NCI-H146 treated with DMSO at 0.1 percent for 48 hours (cell line): ENCODE measurements at regions not wholly inside any gene's neighbourhood (a gene's known extent, or its start where the extent isn't known, plus 50 kb on each side); places are given as distances from the start of the nearest gene placed in this dataset.

Experiments
- DNase-seq: peaks from one replicate; lab custom pipeline; 2025; ENCODE audit not compliant: unreplicated experiment; lab: John Stamatoyannopoulos, UW

- no peak for DNase-seq
Observed at GRCh38 chr4:53821179-53821851, 230.0 kb upstream of the LNX1 start.

GRCh38 chr4:53818104-53818503 lies 226.8 kb upstream of the LNX1 start:
- no peak for DNase-seq

DNA sequence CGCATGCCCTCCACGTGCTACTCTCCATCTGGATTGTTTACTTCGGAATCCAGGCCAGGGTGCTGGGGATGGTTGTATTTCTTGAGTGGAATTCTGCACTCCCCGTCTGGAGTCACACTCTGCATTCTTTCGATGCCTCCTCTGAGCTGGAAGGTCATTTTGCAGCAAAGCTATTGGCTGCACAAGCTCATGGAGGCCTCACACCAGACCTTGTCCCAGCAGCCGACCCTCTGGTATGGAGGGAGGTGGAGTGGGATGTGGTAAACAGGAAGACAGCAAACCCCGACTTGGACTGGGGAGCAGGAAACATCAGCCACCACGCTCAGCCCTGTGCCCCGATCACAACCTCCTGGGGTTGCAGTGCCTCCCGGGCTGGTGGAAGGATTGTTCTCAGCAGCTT lies 225.3 kb upstream of the LNX1 start:
- no peak for DNase-seq

DNA sequence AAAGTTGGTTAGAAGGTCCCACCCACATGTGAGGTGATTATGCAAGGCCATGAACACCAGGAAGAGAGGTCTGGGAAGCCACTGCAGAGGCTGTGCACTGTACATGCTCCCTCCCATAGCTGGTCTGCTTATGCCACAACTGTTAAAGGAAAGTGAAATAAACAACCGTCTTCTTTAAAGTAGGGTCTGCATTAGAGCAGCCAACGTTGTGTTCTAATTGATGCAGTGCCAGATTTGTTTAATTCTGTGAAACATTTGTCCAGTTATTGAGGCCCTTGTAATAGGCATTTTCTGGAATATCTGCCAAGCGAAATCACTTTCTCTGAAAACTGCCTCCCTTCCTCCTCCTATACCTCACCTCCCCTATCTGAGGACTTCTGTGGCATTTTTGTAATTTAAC lies 224.0 kb upstream of the LNX1 start:
- no peak for DNase-seq

GRCh38 chr4:53813998-53814397 lies 222.7 kb upstream of the LNX1 start:
- DNase-seq, result no peak

DNA sequence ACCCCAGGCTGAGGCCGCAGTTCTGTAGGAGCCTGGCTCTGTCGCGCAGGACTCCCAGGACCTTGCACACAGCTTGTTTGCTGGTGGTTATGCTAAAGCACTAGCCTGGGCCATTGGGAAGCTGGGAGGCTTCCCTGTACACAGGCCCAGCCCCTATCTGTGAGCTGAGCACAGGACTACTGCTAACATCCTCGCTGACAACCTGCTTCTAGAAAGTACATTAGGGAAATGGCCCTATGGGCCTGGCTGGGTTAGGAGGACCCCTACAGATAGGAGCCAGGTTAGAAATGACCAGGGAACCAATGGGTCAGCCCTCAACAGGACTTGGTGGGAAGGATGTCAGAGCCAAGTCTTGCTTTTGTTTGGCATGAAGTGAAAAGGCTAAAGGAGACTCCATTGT lies 219.4 kb upstream of the LNX1 start:
- no peak for DNase-seq

- DNase-seq, result no peak
Observed at GRCh38 chr4:53809816-53810215, 218.5 kb upstream of the LNX1 start.

DNA sequence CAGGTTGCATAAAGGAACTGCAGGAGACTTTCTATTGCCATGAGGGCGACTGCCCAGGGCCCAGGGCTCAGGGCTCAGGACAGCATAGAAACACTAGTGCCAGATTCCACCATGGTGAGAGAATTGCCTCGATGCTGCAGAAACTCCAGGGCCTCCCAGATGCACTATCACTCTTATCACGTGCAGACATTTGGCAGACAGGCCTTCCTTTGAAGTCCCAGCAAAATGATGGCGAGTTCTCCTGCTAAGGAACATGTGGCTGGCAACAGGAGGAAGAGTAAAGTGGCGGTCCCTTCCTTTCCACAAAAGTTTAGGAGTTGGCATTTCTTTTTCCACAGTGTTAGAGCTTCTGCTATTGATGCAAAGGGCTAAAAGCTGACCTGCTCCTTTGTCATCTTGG lies 214.0 kb upstream of the LNX1 start:
- DNase-seq, result no peak

GRCh38 chr4:53804719-53805118 lies 213.4 kb upstream of the LNX1 start:
- peak; percentile 69 for DNase-seq

GRCh38 chr4:53802500-53802899 lies 211.2 kb upstream of the LNX1 start:
- DNase-seq, result no peak

- no peak for DNase-seq
Observed at GRCh38 chr4:53801373-53801772, 210.1 kb upstream of the LNX1 start.

DNA sequence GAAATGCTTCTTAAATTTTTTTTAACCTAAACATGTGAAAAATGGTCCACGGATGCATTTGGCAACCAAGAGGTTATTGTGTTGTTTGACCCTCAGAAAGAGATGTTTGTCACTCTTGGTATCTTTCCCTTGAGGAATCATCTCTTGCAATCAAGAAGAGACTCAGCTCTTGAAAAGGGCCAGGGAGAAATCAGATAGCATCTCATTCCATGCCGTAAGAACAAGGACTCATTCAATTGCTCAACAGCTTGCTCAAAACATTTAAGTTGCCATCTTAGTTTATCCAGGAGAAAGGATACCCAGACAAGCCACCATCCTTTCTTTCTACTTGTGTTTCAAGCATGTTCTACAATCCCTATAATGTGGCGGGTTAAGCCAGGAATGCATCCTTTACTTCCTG lies 209.5 kb upstream of the LNX1 start:
- no peak for DNase-seq

DNA sequence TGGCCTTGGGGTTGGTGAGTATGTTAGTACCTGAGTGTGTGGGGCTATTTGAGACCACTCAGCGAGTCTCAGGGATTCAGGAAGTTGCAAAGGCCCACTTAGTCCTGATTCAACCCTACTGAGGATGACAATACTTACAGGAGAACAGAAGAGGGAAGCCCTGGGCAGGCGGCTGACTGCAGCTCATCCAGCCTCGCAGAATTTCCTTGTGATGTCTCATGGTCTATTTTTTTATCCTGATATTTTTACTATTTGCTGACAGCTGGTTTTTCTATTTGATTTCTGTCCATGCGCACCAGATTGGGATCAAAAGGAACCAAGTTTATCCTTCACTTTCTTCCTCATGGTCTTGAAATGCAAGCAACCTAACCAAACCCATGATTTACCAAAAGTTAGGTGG lies 201.8 kb upstream of the LNX1 start:
- no peak for DNase-seq

- no peak for DNase-seq
Observed at GRCh38 chr4:53790286-53790685, 199.0 kb upstream of the LNX1 start.

DNA sequence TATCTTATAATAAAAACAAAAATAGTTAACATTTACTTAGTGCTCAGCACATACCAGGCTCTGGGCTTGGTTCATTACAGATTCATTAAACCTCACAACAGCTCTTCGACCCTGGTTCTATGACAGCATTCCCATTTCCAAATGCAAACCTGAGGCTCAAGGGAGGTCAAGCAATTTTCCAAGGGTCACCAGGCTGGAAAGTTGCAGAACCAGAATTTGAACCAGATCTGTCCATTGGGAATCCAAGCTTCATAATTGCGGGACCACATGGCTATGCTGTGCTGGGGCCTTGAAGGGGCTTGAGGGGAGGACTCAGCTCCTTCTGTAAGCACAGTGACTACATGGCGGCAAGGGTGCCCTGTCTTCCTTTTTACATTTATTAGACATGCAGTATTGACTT lies 197.3 kb upstream of the LNX1 start:
- no peak for DNase-seq

DNA sequence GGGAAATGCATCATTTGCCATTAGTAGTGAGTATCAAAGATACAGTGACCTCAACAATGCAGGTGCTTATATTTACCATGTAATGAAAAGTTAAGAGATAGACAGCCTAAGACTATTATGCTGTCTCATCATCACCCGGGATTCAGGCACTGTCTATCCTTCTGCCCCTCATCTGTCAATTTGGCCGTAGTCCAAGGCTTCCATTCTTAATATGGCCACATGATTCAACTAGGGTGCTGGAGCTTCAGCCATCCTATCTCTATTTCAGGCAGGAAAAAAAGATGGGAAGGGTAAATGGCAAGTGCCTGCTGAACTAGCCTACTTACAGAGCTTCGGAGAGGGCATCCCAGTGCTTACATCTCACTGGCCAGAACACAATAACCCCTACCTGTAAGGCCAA lies 196.7 kb upstream of the LNX1 start:
- no peak for DNase-seq

DNA sequence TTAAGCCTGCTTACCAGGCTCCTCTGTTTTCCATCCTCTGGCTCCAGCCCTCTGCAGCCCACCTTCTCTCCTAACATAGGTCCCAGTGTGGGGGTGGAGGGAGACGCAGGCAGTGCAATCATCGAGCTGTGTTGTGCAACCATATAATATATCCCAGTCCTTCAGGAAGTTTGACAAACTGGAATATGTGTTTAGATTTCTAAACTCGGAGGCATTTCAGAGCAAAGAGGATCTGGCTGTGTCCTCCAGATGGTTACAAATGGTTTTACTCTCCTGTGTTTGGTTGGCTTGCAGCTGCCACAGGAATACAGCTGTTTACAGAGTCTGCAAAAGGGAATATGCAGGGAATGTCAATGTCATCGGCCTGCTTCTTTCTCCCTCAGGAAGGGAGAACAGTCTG lies 195.3 kb upstream of the LNX1 start:
- no peak for DNase-seq

- no peak for DNase-seq
Observed at GRCh38 chr4:53785996-53786395, 194.7 kb upstream of the LNX1 start.

DNA sequence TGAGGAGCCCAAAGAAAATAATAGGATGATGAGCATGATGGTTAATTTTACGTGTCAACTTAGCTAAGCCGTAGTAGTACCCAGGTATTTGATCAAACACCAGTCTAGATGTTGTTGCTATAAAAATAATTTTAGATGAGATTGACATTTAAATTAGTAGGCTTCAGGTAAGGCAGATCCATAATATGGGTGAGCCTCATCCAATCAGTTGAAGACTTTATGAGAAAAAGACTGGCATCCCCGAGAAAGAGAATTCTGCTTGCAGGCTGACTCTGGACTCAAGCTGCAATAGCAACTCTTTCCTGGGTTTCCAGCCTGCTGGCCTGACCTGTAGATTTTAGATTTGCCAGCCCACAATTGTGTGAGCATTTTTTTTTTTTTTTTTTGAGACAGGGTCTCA lies 192.8 kb upstream of the LNX1 start:
- no peak for DNase-seq

DNA sequence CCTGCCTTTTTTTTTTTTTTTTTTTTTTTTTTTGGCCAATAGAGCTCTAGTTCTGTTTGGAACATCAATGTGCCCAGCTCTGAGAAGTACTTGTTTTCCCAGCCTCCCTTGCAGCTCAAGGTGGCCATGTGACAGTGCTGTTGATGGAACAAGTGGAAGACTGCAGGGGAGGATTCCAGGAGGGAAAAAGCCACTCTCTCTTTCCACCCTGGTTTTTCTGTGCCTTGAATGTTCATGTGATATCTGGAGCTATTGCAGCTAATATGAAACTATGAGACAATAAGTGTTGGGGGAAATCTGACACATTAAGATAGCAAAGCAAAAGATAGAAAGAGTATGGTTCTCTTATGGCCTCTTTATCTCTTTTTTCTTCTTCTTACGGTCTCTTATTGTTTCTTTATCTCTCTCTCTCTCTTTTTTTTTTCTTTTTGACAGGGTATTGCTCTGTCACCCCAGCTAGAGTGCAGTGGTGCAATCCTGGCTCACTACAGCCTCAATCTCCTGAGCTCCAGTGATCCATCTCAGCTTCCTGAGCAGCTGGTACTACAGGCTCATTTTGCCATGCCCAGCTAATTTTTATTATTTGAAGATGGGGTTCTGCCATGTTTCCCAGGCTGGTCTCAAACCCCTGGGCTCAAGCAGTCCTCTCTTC lies 192.0 kb upstream of the LNX1 start:
- no peak for DNase-seq

DNA sequence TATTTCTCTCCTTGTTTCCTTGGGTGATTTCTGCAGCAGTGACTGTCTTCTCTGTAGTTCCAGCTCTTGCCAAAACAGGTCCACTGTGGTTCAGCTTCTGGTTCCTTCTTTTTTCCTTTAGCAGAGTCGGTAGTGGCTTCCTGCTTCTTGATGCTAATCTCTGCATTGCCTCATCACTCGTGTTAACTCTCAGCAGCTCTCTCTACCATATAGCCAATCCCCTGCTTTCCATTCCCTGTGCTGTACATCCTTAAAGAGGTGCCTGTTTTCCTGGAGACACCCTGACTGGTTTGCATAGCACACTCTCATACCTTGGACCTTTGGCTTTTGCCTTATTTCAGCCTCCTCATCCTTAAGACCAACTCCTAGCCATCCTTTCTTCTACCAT lies 191.2 kb upstream of the LNX1 start:
- DNase-seq, result no peak

GRCh38 chr4:53781629-53782457 lies 190.6 kb upstream of the LNX1 start:
- peak; percentile 74 for DNase-seq
